GM18907 (cell line): ENCODE measurements at regions not wholly inside any gene's neighbourhood (a gene's known extent, or its start where the extent isn't known, plus 50 kb on each side); places are given as distances from the start of the nearest gene placed in this dataset.

Source experiments
- ATAC-seq: cut with Tn5 transposase; IDR thresholded peaks from one replicate; pipeline ENCODE4 v1.9.1; 2021; ENCODE audit warnings: mild to moderate bottlenecking, moderate library complexity; ENCODE audit not compliant: unreplicated experiment

DNA sequence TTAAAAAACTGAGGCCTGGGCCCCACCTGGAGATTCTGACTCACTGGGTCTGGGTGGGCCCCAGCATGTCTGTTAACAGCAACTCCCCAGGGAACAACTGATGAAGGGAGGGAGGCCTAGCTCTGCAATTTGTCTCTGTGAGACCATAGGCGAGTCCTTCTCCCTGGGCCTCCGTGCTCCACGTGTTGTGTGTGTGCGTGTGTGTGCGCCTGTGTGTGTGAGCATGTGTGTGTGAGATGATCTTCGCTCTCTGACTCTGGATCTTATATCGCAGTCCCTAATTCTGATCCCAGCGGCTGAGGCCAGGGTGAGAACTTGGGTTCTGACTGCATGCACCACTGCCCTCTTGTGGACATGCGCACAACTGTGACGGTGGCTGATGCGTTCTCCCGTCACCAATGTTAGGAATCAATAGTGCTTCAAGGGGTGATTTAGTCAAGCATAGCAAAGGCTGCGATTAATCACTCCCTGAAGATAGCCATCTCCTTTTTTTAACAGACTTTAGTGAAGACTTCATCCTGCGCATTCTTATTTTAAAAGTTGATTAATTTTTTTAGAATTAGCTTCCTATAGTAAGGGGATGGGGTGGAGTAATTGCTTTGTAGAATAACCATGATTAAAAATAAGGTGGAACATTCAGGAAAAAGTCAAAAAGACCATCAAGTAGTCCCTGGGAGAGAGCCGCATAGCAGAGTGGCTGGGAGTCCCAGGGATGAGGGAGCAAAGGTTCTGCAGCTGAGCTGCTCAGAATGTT, 62.4 kb upstream of the USP24 start:
- peak; percentile 86 for ATAC-seq

DNA sequence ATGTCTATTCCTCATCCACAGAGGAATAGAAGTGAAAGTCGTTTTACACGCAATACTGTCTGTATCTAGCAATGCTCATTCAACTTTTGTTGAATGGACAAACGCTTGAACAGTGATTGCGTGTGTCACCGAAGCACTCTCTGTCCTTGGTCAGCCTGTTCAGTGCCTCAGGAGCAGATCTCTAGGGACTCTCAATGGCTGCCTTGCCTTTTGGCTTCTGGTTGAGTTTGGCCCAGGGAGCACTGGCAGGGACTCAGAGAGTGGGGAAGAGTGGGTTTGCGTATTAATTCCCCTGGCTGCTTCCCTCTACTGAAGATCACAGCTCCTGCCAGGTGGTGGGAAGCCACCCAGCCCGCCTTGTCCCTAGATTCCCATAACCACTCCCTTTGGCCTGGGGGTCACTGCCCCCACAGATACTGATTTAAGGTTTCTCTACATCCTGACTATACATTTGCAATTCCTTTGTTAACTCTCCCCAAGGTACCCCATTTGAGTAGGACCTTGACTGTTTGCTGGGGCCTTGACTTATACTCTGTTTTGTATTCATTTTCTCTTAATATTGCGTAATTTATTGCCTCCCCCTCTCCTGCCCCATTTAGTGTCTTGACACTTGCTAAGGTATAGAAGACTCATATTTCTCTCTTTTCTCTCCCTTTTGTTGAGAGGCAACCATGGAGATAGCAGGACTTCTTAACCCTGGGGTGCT, 61.7 kb upstream of the USP24 start:
- no peak for ATAC-seq

DNA sequence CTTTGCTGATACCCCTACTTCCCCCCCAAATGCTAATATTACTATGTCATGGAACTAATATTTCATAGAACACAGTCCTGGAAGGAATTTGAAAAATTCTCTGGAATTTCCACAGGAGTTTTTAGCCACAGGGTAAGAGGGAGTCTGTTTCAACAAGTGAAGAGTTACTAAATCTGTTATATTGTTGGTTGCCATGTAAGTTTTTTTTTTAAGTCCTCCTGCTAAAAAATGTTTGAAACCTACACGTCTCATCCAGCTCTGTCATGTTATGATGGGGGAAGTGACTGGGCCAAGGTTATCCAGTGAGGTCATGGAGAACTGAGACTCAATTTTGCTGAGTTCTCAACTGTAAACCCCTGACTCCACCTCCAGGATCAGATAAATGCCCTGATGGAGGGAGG, 60.8 kb upstream of the USP24 start:
- ATAC-seq: no peak

DNA sequence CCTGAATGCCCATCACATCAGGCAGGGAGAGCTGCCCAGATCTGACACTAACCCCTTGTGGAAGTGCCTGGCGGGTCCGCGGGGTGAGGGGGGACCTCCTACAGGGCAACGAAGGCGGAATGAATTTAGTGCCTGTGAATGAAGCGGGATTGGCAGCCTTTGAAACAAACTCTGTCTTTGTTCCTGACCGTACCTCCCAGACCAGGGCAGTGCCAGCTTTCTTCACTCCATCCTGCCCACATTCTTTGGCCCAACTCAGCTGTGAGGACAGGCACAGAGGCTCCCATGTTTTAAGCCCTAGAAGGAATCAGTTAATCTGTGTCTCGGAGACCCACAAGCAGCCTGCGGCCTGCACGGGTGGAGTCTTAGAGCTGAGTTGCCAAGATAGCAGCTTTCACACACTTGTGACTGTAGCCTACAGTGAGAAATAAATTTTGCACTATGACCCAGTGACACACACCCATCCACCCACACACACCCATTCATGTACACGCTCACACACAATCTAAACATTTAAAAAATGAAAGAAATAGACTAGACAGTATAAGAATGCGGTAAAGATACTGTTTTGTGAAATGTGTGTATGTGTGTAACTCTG, 60.1 kb upstream of the USP24 start:
- no peak for ATAC-seq

DNA sequence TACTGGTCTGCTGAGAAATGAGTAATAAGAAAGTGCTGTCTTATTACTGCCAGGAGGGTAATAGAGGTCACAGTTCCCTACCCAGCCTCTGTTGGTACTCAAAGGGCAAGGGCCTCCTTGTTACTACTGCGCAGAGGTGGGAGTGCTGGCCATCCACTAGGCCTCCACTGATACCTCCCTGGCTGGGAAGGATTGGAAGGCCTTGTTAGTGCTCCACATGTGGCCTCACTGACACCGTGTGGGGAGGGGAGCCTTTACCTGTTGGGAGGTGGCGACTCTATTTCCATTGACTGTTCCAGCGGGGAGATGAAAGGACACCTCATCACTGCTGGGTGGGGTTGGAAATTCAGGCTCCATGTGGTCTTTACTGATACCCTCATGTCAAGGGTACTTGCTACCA, 57.8 kb upstream of the USP24 start:
- no peak for ATAC-seq
